Ishikawa (cell line): ENCODE measurements at regions not wholly inside any gene's neighbourhood (a gene's known extent, or its start where the extent isn't known, plus 50 kb on each side); places are given as distances from the start of the nearest gene placed in this dataset.

Experiments
- CEBPB ChIP-seq: IDR thresholded peaks from 2 replicates; pipeline ENCODE4 v1.6.1; 2012
- EP300 ChIP-seq: IDR thresholded peaks from 2 replicates; pipeline ENCODE4 v1.6.1; 2012; ENCODE audit warnings: borderline replicate concordance
- FOXM1 ChIP-seq: IDR thresholded peaks from 2 replicates; pipeline ENCODE4 v1.6.1; 2012; ENCODE audit warnings: low read depth, borderline replicate concordance
- NFIC ChIP-seq: IDR thresholded peaks from 2 replicates; pipeline ENCODE4 v1.6.1; 2012
- RAD21 ChIP-seq: IDR thresholded peaks from 2 replicates; pipeline ENCODE4 v1.6.1; 2012; ENCODE audit warnings: low read depth
- TAF1 ChIP-seq: IDR thresholded peaks from 2 replicates; pipeline ENCODE4 v1.6.1; 2012; ENCODE audit warnings: low read depth, mild to moderate bottlenecking
- TEAD4 ChIP-seq: IDR thresholded peaks from 2 replicates; pipeline ENCODE4 v1.6.1; 2012
- YY1 ChIP-seq: IDR thresholded peaks from 2 replicates; pipeline ENCODE4 v1.6.1; 2012; ENCODE audit warnings: low read depth
- ZBTB7A ChIP-seq: IDR thresholded peaks from 2 replicates; pipeline ENCODE4 v1.6.1; 2012; ENCODE audit warnings: low read depth
- TF ChIP-seq, protein P1 (sequence below): IDR thresholded peaks from 2 replicates; pipeline ENCODE4 v1.6.1; 2012; ENCODE audit warnings: low read depth, mild to moderate bottlenecking
- TF ChIP-seq, protein P2 (sequence below): IDR thresholded peaks from 2 replicates; pipeline ENCODE4 v1.6.1; 2012

DNA sequence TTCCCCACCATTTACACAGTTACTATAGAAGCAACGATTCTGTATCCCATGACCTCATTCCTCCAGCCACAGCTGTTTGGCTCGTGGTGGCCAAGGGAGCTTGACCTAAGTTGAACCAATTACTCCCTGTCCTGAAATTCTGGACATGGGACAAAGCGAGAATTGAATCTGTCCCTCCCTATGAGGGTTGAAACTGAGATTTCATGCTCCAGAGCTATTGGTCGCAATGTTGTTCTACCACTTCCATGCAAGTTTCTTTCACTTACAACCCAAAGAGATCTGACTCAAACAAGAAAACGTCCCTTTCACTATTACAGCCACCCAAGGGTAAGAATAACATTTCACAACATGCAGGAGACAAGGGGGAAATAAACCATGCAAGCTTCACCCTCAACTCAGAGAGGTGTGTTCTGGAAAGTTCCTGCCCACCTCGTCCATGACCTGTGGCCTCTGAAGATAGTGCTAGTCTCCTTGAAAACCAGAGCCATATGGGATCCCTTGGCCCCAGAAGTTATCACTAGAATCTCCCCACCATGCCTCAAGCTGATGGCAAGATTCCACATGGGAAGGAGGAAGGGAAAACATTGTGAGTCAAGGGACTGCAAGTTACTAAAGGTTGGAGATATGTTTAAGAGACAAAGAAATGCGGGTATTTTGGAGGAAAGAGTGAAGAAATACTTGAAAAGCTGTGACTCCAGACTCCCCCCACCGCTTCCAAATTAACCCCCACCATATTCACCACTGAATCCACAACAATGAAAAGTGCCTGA, 74.5 kb upstream of the SRSF6 start:
- no peak for TF ChIP-seq CEBPB
- TF ChIP-seq YY1, result no peak
- TF ChIP-seq, protein P1, sequence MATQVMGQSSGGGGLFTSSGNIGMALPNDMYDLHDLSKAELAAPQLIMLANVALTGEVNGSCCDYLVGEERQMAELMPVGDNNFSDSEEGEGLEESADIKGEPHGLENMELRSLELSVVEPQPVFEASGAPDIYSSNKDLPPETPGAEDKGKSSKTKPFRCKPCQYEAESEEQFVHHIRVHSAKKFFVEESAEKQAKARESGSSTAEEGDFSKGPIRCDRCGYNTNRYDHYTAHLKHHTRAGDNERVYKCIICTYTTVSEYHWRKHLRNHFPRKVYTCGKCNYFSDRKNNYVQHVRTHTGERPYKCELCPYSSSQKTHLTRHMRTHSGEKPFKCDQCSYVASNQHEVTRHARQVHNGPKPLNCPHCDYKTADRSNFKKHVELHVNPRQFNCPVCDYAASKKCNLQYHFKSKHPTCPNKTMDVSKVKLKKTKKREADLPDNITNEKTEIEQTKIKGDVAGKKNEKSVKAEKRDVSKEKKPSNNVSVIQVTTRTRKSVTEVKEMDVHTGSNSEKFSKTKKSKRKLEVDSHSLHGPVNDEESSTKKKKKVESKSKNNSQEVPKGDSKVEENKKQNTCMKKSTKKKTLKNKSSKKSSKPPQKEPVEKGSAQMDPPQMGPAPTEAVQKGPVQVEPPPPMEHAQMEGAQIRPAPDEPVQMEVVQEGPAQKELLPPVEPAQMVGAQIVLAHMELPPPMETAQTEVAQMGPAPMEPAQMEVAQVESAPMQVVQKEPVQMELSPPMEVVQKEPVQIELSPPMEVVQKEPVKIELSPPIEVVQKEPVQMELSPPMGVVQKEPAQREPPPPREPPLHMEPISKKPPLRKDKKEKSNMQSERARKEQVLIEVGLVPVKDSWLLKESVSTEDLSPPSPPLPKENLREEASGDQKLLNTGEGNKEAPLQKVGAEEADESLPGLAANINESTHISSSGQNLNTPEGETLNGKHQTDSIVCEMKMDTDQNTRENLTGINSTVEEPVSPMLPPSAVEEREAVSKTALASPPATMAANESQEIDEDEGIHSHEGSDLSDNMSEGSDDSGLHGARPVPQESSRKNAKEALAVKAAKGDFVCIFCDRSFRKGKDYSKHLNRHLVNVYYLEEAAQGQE, result no peak
- no peak for TF ChIP-seq NFIC
- no peak for TF ChIP-seq TAF1
- no peak for TF ChIP-seq RAD21
- TF ChIP-seq TEAD4, result no peak
- TF ChIP-seq, protein P2, sequence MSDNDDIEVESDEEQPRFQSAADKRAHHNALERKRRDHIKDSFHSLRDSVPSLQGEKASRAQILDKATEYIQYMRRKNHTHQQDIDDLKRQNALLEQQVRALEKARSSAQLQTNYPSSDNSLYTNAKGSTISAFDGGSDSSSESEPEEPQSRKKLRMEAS, result no peak
- TF ChIP-seq FOXM1, result no peak
- no peak for TF ChIP-seq EP300
- no peak for TF ChIP-seq ZBTB7A
